Uterus (tissue), 3 donors: ENCODE measurements at regions not wholly inside any gene's neighbourhood (a gene's known extent, or its start where the extent isn't known, plus 50 kb on each side); places are given as distances from the start of the nearest gene placed in this dataset.
"Not testable (repeated sequence)": the region's sequence is repeated elsewhere in the genome, so short reads cannot be mapped to it uniquely, and the experiment has no call there.

Experiments
- DNase-seq, 2 donors: peaks; one replicate each; pipeline ENCODE4 v3.0.0-alpha.2; 2019 to 2020
- H3K27ac ChIP-seq, 2 donors: fragments of 200-600 bp; sonication (generic); 1 replicate in 1 of 2; 2 replicates in 1 of 2; pipeline ENCODE4 v1.5.1; 2016 to 2018
- H3K27me3 ChIP-seq, 2 donors: fragments of 200-600 bp; sonication (generic); one replicate each; pipeline ENCODE4 v1.5.1; 2018 to 2019; ENCODE audit warnings: control low read depth in 1 of 2
- H3K36me3 ChIP-seq, 2 donors: fragments of 200-600 bp; sonication (generic); one replicate each; pipeline ENCODE4 v1.5.1; 2019; ENCODE audit warnings: control low read depth in 1 of 2
- H3K4me1 ChIP-seq, 2 donors: fragments of 200-600 bp; sonication (generic); one replicate each; pipeline ENCODE4 v1.5.1; 2018 to 2019; ENCODE audit warnings: control low read depth in 1 of 2
- H3K4me3 ChIP-seq, 2 donors: fragments of 200-600 bp; sonication (generic); 1 replicate in 1 of 2; 2 replicates in 1 of 2; pipeline ENCODE4 v1.5.1; 2018 to 2019; ENCODE audit warnings: mild to moderate bottlenecking in 1 of 2
- H3K9me3 ChIP-seq, 2 donors: fragments of 200-600 bp; sonication (generic); one replicate each; pipeline ENCODE4 v1.5.1; 2019; ENCODE audit warnings: control low read depth in 1 of 2
- POLR2A ChIP-seq, 2 donors: fragments of 450-650 bp; IDR thresholded peaks; one replicate each; pipeline ENCODE4 v1.6.1; 2016; ENCODE audit warnings: antibody characterized with exemption in 2 of 2, mild to moderate bottlenecking in 1 of 2, moderate library complexity in 1 of 2
- intact Hi-C: fragments of 100-400 bp; cut with DNase I; formaldehyde crosslinking; loops from one replicate; pipeline ENCODE4 v1.15.1; 2023; ENCODE audit warnings: low total_unique reads
- TF ChIP-seq, protein P1 (sequence below), 4 experiments: fragments of 200-600 bp in 2 of 4; fragments of 450-650 bp in 2 of 4; sonication (generic) in 2 of 4; IDR thresholded peaks; one replicate each; pipeline ENCODE4 v1.5.1; 2016 to 2019; ENCODE audit warnings: antibody characterized with exemption in 4 of 4, mild to moderate bottlenecking in 2 of 4, moderate library complexity in 1 of 4
- donor health status: DM: yes; HTN: yes; CAD: no.

DNA sequence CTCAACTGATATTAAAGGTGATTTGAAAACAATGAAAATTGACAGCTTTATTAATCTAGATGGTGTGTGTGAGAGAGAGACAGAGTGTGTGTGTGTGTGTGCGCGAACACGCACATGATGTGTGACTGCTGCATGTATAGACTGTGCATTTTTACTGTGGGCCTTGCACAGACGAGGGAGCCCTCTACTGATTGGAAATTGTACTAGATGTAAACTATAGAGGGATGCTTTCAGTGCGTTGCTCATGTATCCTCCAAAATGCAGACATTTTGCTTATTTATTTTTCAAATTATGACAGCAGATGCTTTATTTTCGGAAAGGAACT lies 168.4 kb upstream of the GK2 start:
- intact Hi-C loops = no loop called here
- Histone ChIP-seq H3K9me3 (no peaks in the 10 kb centered on the region), H3K4me3 (no peak overlapping the region), H3K27me3 (no peaks in the 10 kb centered on the region), H3K36me3 (no peaks in the 10 kb centered on the region), H3K4me1 (no peaks in the 10 kb centered on the region), H3K27ac (peak overlapping the region in 1 of 2 donors; percentile 33)
- TF ChIP-seq POLR2A (IDR thresholded peaks at IDR 0.05) = no peak
- TF ChIP-seq, protein P1, sequence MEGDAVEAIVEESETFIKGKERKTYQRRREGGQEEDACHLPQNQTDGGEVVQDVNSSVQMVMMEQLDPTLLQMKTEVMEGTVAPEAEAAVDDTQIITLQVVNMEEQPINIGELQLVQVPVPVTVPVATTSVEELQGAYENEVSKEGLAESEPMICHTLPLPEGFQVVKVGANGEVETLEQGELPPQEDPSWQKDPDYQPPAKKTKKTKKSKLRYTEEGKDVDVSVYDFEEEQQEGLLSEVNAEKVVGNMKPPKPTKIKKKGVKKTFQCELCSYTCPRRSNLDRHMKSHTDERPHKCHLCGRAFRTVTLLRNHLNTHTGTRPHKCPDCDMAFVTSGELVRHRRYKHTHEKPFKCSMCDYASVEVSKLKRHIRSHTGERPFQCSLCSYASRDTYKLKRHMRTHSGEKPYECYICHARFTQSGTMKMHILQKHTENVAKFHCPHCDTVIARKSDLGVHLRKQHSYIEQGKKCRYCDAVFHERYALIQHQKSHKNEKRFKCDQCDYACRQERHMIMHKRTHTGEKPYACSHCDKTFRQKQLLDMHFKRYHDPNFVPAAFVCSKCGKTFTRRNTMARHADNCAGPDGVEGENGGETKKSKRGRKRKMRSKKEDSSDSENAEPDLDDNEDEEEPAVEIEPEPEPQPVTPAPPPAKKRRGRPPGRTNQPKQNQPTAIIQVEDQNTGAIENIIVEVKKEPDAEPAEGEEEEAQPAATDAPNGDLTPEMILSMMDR (IDR thresholded peaks at IDR 0.05) = peak in 2 of 4 experiments; percentile 23 to 31
- no peak for DNase-seq

DNA sequence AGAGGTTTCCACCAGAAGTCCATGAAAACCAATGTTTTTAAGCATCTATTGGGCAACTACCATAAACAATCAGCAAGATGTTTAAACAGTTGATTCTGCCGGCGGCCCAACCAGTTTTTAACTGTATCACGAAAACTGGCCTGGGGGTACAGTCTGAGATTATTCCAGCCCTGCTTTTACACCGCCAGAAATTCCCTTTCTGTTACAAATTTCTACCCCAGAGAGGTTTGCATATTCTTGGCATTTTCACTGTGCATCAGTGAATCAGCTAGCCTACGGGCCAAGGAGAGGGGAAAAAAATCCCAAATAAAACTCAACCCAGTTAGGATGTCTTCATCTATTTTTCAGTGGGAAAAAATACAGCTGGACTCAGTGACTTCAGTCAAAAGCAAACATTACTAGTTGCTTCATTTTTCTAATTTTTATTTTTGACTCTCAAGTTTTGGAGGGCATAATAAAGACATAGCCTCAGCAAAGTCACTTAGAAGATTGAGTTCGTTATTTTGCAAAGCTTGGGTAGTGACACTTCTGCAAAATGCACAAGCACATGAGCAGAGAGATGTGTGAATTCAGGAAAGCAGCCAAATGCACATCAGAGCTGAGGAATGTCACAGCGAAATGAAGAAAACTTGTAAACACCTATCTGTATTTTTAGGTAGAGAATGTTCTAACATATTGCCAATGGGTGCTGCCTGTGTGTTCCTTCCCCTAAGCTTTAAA lies 167.8 kb upstream of the GK2 start:
- no peak for DNase-seq
- H3K27ac ChIP-seq = peak overlapping the region; percentile 26 to 33

DNA sequence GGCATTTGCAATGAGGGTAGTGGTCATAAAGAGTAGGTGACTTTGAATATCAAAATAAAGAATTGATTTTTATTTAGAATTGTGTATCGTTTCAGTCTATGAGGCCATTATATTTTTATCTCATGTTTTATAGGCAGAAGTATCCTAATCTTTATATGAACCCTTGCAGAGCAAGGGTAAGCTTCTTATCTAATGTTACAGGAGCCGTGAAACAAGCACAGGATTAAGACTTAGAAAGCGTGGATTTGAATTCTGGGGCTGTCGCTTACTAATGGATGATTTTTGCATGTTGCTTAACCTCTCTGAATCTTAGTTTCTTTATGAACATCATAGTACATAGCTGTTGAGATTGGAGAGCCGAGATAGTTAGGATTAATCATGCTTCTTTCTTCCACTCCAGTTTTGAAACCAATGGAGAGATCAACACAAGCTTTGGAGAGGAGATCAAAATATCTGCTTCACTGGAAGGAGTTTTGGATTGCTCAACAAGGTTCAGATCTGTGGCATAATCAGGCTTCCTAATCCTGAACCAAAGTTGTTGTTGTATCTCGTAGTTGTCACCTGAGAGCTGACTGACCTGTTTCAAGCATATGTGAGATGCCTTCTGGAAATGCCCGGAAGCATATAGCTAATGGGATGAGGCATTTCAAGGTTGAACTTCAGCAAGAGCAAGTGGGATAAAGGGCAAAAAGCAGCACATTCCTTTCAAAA lies 166.9 kb upstream of the GK2 start:
- TF ChIP-seq, protein P1 (IDR thresholded peaks at IDR 0.05) = no peak
- TF ChIP-seq POLR2A (IDR thresholded peaks at IDR 0.05) = no peak
- H3K27ac ChIP-seq = peak overlapping the region; percentile 26 to 33
- intact Hi-C loops = no loop called here
- H3K9me3 ChIP-seq = no peaks in the 10 kb centered on the region
- DNase-seq = no peak
- H3K36me3 ChIP-seq = no peaks in the 10 kb centered on the region
- no peak overlapping the region for H3K4me3 ChIP-seq
- no peaks in the 10 kb centered on the region for H3K27me3 ChIP-seq
- H3K4me1 ChIP-seq = no peaks in the 10 kb centered on the region

More for the DNA sequence above, 167.8 kb upstream of the GK2 start:
- Histone ChIP-seq H3K27me3 (no peaks in the 10 kb centered on the region), H3K9me3 (no peaks in the 10 kb centered on the region), H3K4me3 (no peak overlapping the region), H3K36me3 (no peaks in the 10 kb centered on the region), H3K4me1 (no peaks in the 10 kb centered on the region)
- intact Hi-C loops = no loop called here
- TF ChIP-seq, protein P1 (IDR thresholded peaks at IDR 0.05) = no peak
- no peak for TF ChIP-seq POLR2A (IDR thresholded peaks at IDR 0.05)

DNA sequence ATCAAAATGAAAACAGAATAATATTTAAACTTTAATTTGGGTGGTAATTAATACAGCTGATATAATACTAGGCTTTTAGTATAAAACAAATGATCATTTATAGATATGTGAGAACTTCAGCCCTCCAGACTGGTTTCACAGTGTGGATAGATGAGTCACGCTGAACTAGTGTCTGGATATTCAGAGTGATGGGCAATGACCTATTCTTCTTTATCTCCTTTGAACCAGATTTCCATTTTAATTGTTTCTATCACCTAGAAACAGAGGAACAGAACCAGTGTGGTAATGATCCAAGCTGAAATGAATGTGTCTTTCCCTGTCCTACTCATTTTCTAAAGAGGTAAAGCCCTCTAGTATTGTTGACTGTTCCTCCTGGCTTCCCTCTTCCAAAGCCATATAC lies 155.2 kb upstream of the GK2 start:
- DNase-seq = no peak
- no peaks in the 10 kb centered on the region for H3K27me3 ChIP-seq
- no peaks in the 10 kb centered on the region for H3K9me3 ChIP-seq
- no peak overlapping the region for H3K27ac ChIP-seq
- H3K36me3 ChIP-seq = no peaks in the 10 kb centered on the region
- H3K4me1 ChIP-seq = no peaks in the 10 kb centered on the region
- TF ChIP-seq, protein P1 (IDR thresholded peaks at IDR 0.05) = no peak
- TF ChIP-seq POLR2A (IDR thresholded peaks at IDR 0.05) = no peak
- intact Hi-C loops = no loop called here
- no peak overlapping the region for H3K4me3 ChIP-seq

DNA sequence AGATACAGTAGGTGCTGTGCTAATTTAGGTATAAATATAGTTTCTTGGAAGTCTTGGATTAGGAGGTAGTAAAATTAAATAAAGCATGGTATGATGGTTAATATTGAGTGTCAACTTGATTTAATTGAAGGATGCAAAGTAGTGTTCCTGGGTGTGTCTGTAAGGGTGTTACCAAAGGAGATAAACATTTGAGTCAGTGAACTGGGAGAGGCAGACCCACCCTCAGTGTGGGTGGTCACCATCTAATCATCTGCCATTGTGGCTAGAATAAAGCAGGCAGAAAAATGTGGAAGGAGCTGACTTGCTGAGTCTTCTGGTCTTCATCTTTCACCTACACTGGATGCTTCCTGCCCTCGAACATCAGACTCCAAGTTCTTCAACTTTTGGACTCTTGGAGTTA lies 153.7 kb upstream of the GK2 start:
- intact Hi-C loops = no loop called here
- Histone ChIP-seq H3K4me3 (no peak overlapping the region), H3K4me1 (no peaks in the 10 kb centered on the region), H3K9me3 (no peaks in the 10 kb centered on the region), H3K36me3 (no peaks in the 10 kb centered on the region), H3K27me3 (no peaks in the 10 kb centered on the region), H3K27ac (no peak overlapping the region)
- TF ChIP-seq POLR2A (IDR thresholded peaks at IDR 0.05) = no peak
- TF ChIP-seq, protein P1 (IDR thresholded peaks at IDR 0.05) = no peak
- DNase-seq = no peak

DNA sequence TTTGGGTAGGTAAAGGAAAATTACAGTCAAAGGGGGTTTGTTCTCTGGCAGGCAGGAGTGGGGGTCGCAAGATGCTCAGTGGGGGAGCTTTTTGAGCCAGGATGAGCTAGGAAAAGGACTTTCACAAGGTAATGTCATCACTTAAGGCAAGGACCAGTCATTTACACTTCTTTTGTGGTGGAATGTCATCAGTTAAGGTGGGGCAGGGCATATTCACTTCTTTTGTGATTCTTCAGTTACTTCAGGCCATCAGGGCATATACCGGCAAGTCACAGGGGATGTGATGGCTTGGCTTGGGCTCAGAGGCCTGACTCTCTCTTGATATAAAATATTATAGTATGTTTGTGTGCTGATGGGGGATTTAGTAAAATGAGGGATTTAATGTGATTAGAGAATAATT lies 151.4 kb upstream of the GK2 start:
- not testable (repeated sequence) for H3K4me1 ChIP-seq

More for the DNA sequence above, 151.4 kb upstream of the GK2 start:
- intact Hi-C loops, H3K36me3 ChIP-seq, DNase-seq, H3K27me3 ChIP-seq, H3K27ac ChIP-seq, H3K9me3 ChIP-seq, H3K4me3 ChIP-seq: not testable (repeated sequence)
